ENCODE measurements at regions not wholly inside any gene's neighbourhood (a gene's known extent, or its start where the extent isn't known, plus 50 kb on each side); places are given as distances from the start of the nearest gene placed in this dataset.

- no peak for TF ChIP-seq ZBTB17 (tag by site-specific recombination; IDR thresholded peaks at IDR 0.05)
These were observed 1462.8 kb upstream of the LRRTM1 start (continued) for GRCh38 chr2:81767187-81767912.

DNA sequence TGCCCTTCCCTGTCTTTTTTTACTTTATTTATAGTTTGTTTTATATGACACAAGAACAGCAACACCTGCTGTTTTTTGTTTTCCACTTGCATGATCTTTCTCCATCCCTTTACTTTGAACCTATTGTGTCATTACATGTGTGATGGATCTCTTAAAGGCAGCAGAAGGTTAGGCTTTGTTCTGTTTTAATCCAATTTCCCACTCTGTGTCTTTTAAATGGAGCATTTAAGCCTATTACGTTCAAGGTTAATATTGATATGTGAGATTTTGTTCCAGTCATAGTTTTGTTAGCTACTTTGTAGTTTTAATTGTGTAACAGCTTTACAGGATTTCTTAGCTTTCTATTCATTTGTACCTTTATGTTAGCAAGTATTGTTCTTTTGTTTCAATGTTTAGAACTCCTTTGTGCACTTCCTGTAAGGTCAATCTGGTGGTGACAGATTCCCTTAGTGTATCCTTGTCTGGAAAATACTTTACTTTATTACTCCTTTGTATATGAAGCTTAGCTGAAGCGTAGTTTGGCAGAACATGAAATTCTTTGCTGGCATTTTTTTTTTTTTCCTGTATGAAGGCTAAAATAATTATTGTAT, 1443.0 kb upstream of the LRRTM1 start:
- Histone ChIP-seq H3K27ac (ENCODE audit: extremely low read depth, low read depth, low read length) (no peak overlapping the region), H3K4me3 (ENCODE audit: low read depth, low read length) (no peak overlapping the region), H3K9me3 (ENCODE audit: control insufficient read depth, insufficient read depth, low read depth, low read length) (no peaks in the 10 kb centered on the region), H3K4me1 (ENCODE audit: control insufficient read depth, insufficient read depth, low read length) (no peaks in the 10 kb centered on the region), H3K36me3 (ENCODE audit: control insufficient read depth in 2 of 2, insufficient read depth in 1 of 2, low read length in 2 of 2) (no peaks in the 10 kb centered on the region)
- ChIA-PET CTCF (no interaction called here), POLR2A (no interaction called here)
- TF ChIP-seq ZBTB49 (tag by site-specific recombination; IDR thresholded peaks at IDR 0.05; ENCODE audit: low read depth) (no peak), ZBTB10 (tag by site-specific recombination; IDR thresholded peaks at IDR 0.05) (no peak), KLF16 (tag by site-specific recombination; IDR thresholded peaks at IDR 0.05) (no peak), ZBTB8A (tag by site-specific recombination; IDR thresholded peaks at IDR 0.05) (no peak), ZNF560 (tag by site-specific recombination; IDR thresholded peaks at IDR 0.05; ENCODE audit: borderline replicate concordance) (no peak), SP2 (tag by site-specific recombination; IDR thresholded peaks at IDR 0.05) (no peak), ZNF830 (tag by site-specific recombination; IDR thresholded peaks at IDR 0.05; ENCODE audit: low read depth) (no peak)
- TF ChIP-seq, protein P1, sequence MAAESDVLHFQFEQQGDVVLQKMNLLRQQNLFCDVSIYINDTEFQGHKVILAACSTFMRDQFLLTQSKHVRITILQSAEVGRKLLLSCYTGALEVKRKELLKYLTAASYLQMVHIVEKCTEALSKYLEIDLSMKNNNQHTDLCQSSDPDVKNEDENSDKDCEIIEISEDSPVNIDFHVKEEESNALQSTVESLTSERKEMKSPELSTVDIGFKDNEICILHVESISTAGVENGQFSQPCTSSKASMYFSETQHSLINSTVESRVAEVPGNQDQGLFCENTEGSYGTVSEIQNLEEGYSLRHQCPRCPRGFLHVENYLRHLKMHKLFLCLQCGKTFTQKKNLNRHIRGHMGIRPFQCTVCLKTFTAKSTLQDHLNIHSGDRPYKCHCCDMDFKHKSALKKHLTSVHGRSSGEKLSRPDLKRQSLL (tag by site-specific recombination; IDR thresholded peaks at IDR 0.05) = no peak

DNA sequence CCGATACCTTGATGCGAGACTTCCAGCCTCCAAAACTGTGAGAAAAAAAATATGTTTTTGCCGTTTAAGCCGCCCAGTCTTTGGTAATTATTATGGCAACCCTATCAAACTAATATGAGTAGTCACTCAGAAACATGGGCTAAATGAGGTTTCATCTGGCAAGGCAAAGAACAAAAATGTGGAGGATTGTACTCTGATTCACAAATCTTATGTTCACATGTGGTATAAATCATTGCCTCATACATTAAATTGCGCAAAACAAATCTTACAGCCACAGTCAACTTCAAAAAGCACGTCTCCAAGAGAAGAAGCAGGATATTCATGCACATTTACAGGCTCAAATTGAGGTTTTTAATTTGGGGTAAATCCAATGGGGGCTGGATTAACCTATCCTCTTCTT, 1435.4 kb upstream of the LRRTM1 start:
- H3K36me3 ChIP-seq (ENCODE audit: control insufficient read depth in 2 of 2, insufficient read depth in 1 of 2, low read length in 2 of 2) = no peaks in the 10 kb centered on the region
- H3K4me1 ChIP-seq (ENCODE audit: control insufficient read depth, insufficient read depth, low read length) = no peaks in the 10 kb centered on the region
- H3K4me3 ChIP-seq (ENCODE audit: low read depth, low read length) = no peak overlapping the region
- ChIA-PET POLR2A (no interaction called here), CTCF (no interaction called here)
- no peak overlapping the region for H3K27ac ChIP-seq (ENCODE audit: extremely low read depth, low read depth, low read length)
- no peaks in the 10 kb centered on the region for H3K9me3 ChIP-seq (ENCODE audit: control insufficient read depth, insufficient read depth, low read depth, low read length)
- no peak for TF ChIP-seq ZNF658 (tag by site-specific recombination; IDR thresholded peaks at IDR 0.05)
- no peak for TF ChIP-seq GFI1B (tag by site-specific recombination; IDR thresholded peaks at IDR 0.05)
- TF ChIP-seq, protein P1 (tag by site-specific recombination; IDR thresholded peaks at IDR 0.05) = no peak
- TF ChIP-seq KLF8 (tag by site-specific recombination; IDR thresholded peaks at IDR 0.05) = no peak
- no peak for TF ChIP-seq ZNF221 (tag by site-specific recombination; IDR thresholded peaks at IDR 0.05; ENCODE audit: borderline replicate concordance)
- TF ChIP-seq SCRT1 (tag by site-specific recombination; IDR thresholded peaks at IDR 0.05; ENCODE audit: borderline replicate concordance) = no peak
- no peak for TF ChIP-seq ZNF350 (tag by site-specific recombination; IDR thresholded peaks at IDR 0.05)
- TF ChIP-seq ZNF175 (tag by site-specific recombination; IDR thresholded peaks at IDR 0.05) = no peak
- TF ChIP-seq, protein P2, sequence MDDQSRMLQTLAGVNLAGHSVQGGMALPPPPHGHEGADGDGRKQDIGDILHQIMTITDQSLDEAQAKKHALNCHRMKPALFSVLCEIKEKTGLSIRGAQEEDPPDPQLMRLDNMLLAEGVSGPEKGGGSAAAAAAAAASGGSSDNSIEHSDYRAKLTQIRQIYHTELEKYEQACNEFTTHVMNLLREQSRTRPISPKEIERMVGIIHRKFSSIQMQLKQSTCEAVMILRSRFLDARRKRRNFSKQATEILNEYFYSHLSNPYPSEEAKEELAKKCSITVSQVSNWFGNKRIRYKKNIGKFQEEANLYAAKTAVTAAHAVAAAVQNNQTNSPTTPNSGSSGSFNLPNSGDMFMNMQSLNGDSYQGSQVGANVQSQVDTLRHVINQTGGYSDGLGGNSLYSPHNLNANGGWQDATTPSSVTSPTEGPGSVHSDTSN (CRISPR knock-in tag; IDR thresholded peaks at IDR 0.05) = no peak
- no peak for TF ChIP-seq ZNF777 (tag by site-specific recombination; IDR thresholded peaks at IDR 0.05; ENCODE audit: borderline replicate concordance)
- TF ChIP-seq ZFP69B (tag by site-specific recombination; IDR thresholded peaks at IDR 0.05) = no peak
- TF ChIP-seq ZNF670 (tag by site-specific recombination; IDR thresholded peaks at IDR 0.05; ENCODE audit: low read depth) = no peak
- no peak for TF ChIP-seq PRDM1 (tag by site-specific recombination; IDR thresholded peaks at IDR 0.05)
- no peak for TF ChIP-seq SALL2 (tag by site-specific recombination; IDR thresholded peaks at IDR 0.05; ENCODE audit: borderline replicate concordance)

Data from HEK293 (cell line).